ENCODE measurements at regions not wholly inside any gene's neighbourhood (a gene's known extent, or its start where the extent isn't known, plus 50 kb on each side); places are given as distances from the start of the nearest gene placed in this dataset.

DNA sequence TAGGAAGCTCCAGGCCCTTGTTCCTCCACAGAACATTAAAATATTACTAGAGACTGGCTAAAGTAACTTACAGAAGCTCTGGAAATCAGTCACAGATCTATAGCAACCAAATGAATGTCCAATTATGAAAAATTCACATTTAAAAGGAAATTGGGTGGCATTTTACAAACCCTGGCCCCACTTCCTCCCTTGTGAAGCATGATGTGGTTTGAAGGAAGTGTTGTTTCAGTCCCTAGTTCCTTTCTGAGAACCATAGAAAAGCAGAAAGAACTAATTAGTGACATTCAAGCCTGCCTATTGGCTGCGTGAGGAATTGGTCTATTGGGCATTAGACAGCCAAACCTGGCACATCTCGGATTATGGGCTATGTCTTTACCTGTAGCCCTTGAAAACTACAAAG is 649.7 kb upstream of the NEGR1 start:
- H3K4me1 ChIP-seq = no peaks in the 10 kb centered on the region
- TF ChIP-seq, protein P1, sequence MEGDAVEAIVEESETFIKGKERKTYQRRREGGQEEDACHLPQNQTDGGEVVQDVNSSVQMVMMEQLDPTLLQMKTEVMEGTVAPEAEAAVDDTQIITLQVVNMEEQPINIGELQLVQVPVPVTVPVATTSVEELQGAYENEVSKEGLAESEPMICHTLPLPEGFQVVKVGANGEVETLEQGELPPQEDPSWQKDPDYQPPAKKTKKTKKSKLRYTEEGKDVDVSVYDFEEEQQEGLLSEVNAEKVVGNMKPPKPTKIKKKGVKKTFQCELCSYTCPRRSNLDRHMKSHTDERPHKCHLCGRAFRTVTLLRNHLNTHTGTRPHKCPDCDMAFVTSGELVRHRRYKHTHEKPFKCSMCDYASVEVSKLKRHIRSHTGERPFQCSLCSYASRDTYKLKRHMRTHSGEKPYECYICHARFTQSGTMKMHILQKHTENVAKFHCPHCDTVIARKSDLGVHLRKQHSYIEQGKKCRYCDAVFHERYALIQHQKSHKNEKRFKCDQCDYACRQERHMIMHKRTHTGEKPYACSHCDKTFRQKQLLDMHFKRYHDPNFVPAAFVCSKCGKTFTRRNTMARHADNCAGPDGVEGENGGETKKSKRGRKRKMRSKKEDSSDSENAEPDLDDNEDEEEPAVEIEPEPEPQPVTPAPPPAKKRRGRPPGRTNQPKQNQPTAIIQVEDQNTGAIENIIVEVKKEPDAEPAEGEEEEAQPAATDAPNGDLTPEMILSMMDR (IDR thresholded peaks at IDR 0.05) = no peak
- 86 to 89% methylated on average over 2 of the region's 2 CpGs for WGBS, 2 donors
- ATAC-seq (no peak), DNase-seq (no peak)
- H3K27me3 ChIP-seq = no peaks in the 10 kb centered on the region
- H3K36me3 ChIP-seq = no peaks in the 10 kb centered on the region
- peaks cover 0 to 7% (median 0%) of the 10 kb centered on the region in 11 donors for H3K9me3 ChIP-seq
- no peak overlapping the region for H3K27ac ChIP-seq
- intact Hi-C loops (cut with DNase I) = no loop called here
- no peak overlapping the region for H3K4me3 ChIP-seq

DNA sequence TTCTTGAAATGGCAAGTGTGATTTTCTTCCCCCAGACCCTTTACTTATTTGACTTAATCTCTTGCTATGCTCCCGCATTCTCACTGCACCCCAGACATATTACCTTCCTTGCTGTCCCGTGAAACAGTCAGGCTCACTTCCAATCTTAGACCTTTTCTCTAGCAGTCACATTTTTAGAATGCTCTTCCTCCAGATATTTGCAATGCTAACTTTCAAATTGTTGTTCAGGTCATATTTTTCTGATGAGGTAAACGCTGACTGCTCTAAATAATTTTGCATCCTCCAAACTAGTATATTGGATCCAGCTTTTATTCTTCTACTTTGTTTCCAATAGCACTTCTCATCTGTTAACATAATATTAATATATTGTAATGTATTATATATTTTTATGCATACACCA is 648.2 kb upstream of the NEGR1 start:
- no peak for DNase-seq
- TF ChIP-seq, protein P1 (IDR thresholded peaks at IDR 0.05) = no peak
- H3K27ac ChIP-seq = no peak overlapping the region
- H3K27me3 ChIP-seq = no peaks in the 10 kb centered on the region
- H3K4me3 ChIP-seq = no peak overlapping the region
- H3K9me3 ChIP-seq = peaks cover 0 to 7% (median 0%) of the 10 kb centered on the region in 11 donors
- 77 to 78% methylated on average over 3 of the region's 3 CpGs for WGBS, 2 donors
- H3K36me3 ChIP-seq = no peaks in the 10 kb centered on the region
- intact Hi-C loops (cut with DNase I) = no loop called here
- no peak for ATAC-seq
- H3K4me1 ChIP-seq = no peaks in the 10 kb centered on the region

DNA sequence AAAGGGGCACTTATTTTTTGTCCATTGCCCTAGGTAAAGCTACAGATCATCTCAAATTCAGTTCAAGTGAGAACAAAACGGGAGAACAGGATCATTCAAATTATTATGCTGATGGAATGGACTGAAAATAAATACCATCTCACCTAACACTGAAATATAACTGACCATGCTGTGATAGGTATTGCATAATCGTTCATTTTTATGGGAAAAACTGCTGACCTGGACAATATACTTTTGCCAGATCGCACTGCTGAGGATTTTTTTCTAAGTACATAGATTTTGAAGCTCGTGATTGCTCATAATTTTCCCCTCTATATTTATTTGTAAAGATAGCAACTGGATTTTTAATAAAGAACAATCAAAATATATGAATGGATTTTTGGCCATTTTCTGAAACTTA is 636.6 kb upstream of the NEGR1 start:
- Histone ChIP-seq H3K4me1 (no peaks in the 10 kb centered on the region), H3K4me3 (no peak overlapping the region), H3K36me3 (no peaks in the 10 kb centered on the region), H3K9me3 (no peaks in the 10 kb centered on the region), H3K27ac (no peak overlapping the region), H3K27me3 (no peaks in the 10 kb centered on the region)
- 51 to 58% methylated on average over 4 of the region's 4 CpGs for WGBS, 2 donors
- ATAC-seq = no peak
- intact Hi-C loops (cut with DNase I) = no loop called here
- TF ChIP-seq, protein P1 (IDR thresholded peaks at IDR 0.05) = no peak
- no peak for DNase-seq

DNA sequence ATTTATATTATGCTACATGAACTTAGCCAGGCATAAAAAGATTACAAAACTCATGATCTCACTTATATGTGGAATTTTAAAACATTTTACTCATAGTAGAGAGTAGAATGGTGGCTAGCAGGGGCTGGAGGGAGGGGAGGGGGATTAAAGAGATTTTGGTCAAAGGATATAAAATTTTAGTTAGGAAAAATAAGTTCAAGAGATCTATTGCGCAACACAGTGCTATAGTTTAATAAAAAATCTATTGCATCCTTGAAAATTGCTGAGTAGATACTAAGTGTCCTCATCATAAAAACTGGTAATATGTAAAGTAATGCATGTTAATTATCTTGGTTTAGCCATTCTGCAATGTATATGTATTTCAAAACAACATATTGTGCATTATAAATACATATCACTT is 635.6 kb upstream of the NEGR1 start:
- Histone ChIP-seq H3K27ac (no peak overlapping the region), H3K4me3 (no peak overlapping the region), H3K4me1 (no peaks in the 10 kb centered on the region), H3K36me3 (no peaks in the 10 kb centered on the region), H3K27me3 (no peaks in the 10 kb centered on the region), H3K9me3 (no peaks in the 10 kb centered on the region)
- 91 to 96% methylated on average over 1 of the region's 1 CpG for WGBS, 2 donors
- TF ChIP-seq, protein P1 (IDR thresholded peaks at IDR 0.05) = no peak
- DNase-seq (no peak), ATAC-seq (no peak)
- intact Hi-C loops (cut with DNase I) = no loop called here

DNA sequence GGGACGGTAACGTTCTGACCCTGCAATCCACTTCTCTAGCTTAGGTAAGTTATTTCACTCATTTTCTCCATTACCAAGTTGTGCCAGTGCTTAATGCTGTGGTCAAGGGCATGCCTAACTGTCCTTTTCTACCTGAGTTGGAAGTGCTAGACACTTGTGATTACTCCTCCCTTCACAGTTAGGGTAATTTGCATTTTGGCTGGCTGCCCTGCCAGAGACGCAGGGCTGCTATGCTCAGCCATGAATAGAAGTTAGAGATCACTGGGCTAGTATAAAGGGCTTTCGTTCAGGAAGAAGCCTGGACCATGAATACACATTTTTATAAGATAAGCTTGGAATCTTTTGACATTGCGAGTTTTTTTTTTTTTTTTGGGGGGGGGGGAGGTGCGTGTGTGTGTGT is 633.2 kb upstream of the NEGR1 start:
- DNase-seq = no peak
- intact Hi-C loops (cut with DNase I) = no loop called here
- Histone ChIP-seq H3K27ac (no peak overlapping the region), H3K27me3 (no peaks in the 10 kb centered on the region), H3K4me1 (no peaks in the 10 kb centered on the region), H3K4me3 (no peak overlapping the region), H3K36me3 (no peaks in the 10 kb centered on the region), H3K9me3 (no peaks in the 10 kb centered on the region)
- WGBS, 2 donors = 22 to 26% methylated on average over 6 of the region's 6 CpGs
- TF ChIP-seq, protein P1 (IDR thresholded peaks at IDR 0.05) = no peak
- no peak for ATAC-seq
